ENCODE measurements at regions not wholly inside any gene's neighbourhood (a gene's known extent, or its start where the extent isn't known, plus 50 kb on each side); places are given as distances from the start of the nearest gene placed in this dataset.

- WGBS (ENCODE audit: insufficient coverage), result 82% methylated on average over 4 of the region's 10 CpGs
- H3K4me1 ChIP-seq (ENCODE audit: control insufficient read depth in 1 of 2, extremely low read depth in 1 of 2, insufficient read depth in 2 of 2, low read length in 2 of 2), result no peaks in the 10 kb centered on the region
- peaks cover 0 to 36% of the 10 kb centered on the region in 2 experiments for H3K27me3 ChIP-seq (replicated peaks in 1 of 2; ENCODE audit: control insufficient read depth in 2 of 2, extremely low read depth in 1 of 2, insufficient read depth in 2 of 2, low read length in 1 of 2)
- Mint-ChIP-seq H3K4me1 (no peaks in the 10 kb centered on the region), H3K4me3 (no peak overlapping the region), H3K9me3 (peaks cover 0 to 7% (median 5%) of the 10 kb centered on the region in 3 donors), H3K27me3 (peaks cover under 1 to 16% of the 10 kb centered on the region in 2 donors), H3K36me3 (no peaks in the 10 kb centered on the region), H3K27ac (no peak overlapping the region)
- H3K27ac ChIP-seq (ENCODE audit: low read length), result no peak overlapping the region
- no peaks in the 10 kb centered on the region for H3K9me3 ChIP-seq
- no peak overlapping the region for H3K4me3 ChIP-seq (ENCODE audit: control insufficient read depth in 1 of 2, extremely low read depth in 1 of 2, low read length in 1 of 2)
- DNase-seq (no peak), ATAC-seq (replicated peaks in 1 of 4) (no peak)
- H3K36me3 ChIP-seq (ENCODE audit: control insufficient read depth in 2 of 2, extremely low read depth in 1 of 2, insufficient read depth in 1 of 2, low read length in 1 of 2), result no peaks in the 10 kb centered on the region
- ChIA-PET POLR2A (no interaction called here), CTCF (no interaction called here)
Measured at GRCh38 chr2:239533569-239534316, 132.9 kb upstream of the HDAC4 start.

GRCh38 chr2:239532859-239533258, 132.0 kb upstream of the HDAC4 start:
- H3K36me3 Mint-ChIP-seq, result no peaks in the 10 kb centered on the region
- H3K9me3 ChIP-seq, result no peaks in the 10 kb centered on the region
- peaks cover 0 to 7% (median 5%) of the 10 kb centered on the region in 3 donors for H3K9me3 Mint-ChIP-seq
- H3K27ac Mint-ChIP-seq, result no peak overlapping the region
- ChIA-PET POLR2A (no interaction called here), CTCF (no interaction called here)
- no peak for ATAC-seq (replicated peaks in 1 of 4)
- no peaks in the 10 kb centered on the region for H3K4me1 ChIP-seq (ENCODE audit: control insufficient read depth in 1 of 2, extremely low read depth in 1 of 2, insufficient read depth in 2 of 2, low read length in 2 of 2)
- DNase-seq, result no peak
- H3K4me3 Mint-ChIP-seq, result no peak overlapping the region
- WGBS (ENCODE audit: insufficient coverage), result 37% methylated on average over 9 of the region's 10 CpGs
- H3K36me3 ChIP-seq (ENCODE audit: control insufficient read depth in 2 of 2, extremely low read depth in 1 of 2, insufficient read depth in 1 of 2, low read length in 1 of 2), result no peaks in the 10 kb centered on the region
- H3K27ac ChIP-seq (ENCODE audit: low read length), result no peak overlapping the region
- H3K27me3 ChIP-seq (replicated peaks in 1 of 2; ENCODE audit: control insufficient read depth in 2 of 2, extremely low read depth in 1 of 2, insufficient read depth in 2 of 2, low read length in 1 of 2), result peaks cover 0 to 33% of the 10 kb centered on the region in 2 experiments
- no peak overlapping the region for H3K4me3 ChIP-seq (ENCODE audit: control insufficient read depth in 1 of 2, extremely low read depth in 1 of 2, low read length in 1 of 2)
- no peaks in the 10 kb centered on the region for H3K4me1 Mint-ChIP-seq
- H3K27me3 Mint-ChIP-seq, result peaks cover 0 to 16% of the 10 kb centered on the region in 2 donors

GRCh38 chr2:239532250-239532649, 131.4 kb upstream of the HDAC4 start:
- no peaks in the 10 kb centered on the region for H3K4me1 Mint-ChIP-seq
- no peaks in the 10 kb centered on the region for H3K9me3 ChIP-seq
- H3K27me3 ChIP-seq (replicated peaks in 1 of 2; ENCODE audit: control insufficient read depth in 2 of 2, extremely low read depth in 1 of 2, insufficient read depth in 2 of 2, low read length in 1 of 2), result peaks cover 0 to 33% of the 10 kb centered on the region in 2 experiments
- no peaks in the 10 kb centered on the region for H3K4me1 ChIP-seq (ENCODE audit: control insufficient read depth in 1 of 2, extremely low read depth in 1 of 2, insufficient read depth in 2 of 2, low read length in 2 of 2)
- peaks cover 0 to 16% of the 10 kb centered on the region in 2 donors for H3K27me3 Mint-ChIP-seq
- CTCF ChIA-PET, result no interaction called here
- ATAC-seq (replicated peaks in 1 of 4) (no peak), DNase-seq (no peak)
- H3K27ac ChIP-seq (ENCODE audit: low read length), result no peak overlapping the region
- peaks cover 0 to 7% (median 5%) of the 10 kb centered on the region in 3 donors for H3K9me3 Mint-ChIP-seq
- 94% methylated on average over 17 of the region's 19 CpGs for WGBS (ENCODE audit: insufficient coverage)
- H3K36me3 Mint-ChIP-seq, result no peaks in the 10 kb centered on the region
- H3K36me3 ChIP-seq (ENCODE audit: control insufficient read depth in 2 of 2, extremely low read depth in 1 of 2, insufficient read depth in 1 of 2, low read length in 1 of 2), result no peaks in the 10 kb centered on the region
- no peak overlapping the region for H3K4me3 Mint-ChIP-seq
- no peak overlapping the region for H3K27ac Mint-ChIP-seq
- H3K4me3 ChIP-seq (ENCODE audit: control insufficient read depth in 1 of 2, extremely low read depth in 1 of 2, low read length in 1 of 2), result no peak overlapping the region
- POLR2A ChIA-PET, result no interaction called here

GRCh38 chr2:239531456-239532241, 130.8 kb upstream of the HDAC4 start:
- no peaks in the 10 kb centered on the region for H3K9me3 ChIP-seq
- H3K4me3 ChIP-seq (ENCODE audit: control insufficient read depth in 1 of 2, extremely low read depth in 1 of 2, low read length in 1 of 2), result no peak overlapping the region
- no peak overlapping the region for H3K4me3 Mint-ChIP-seq
- ChIA-PET POLR2A (no interaction called here), CTCF (no interaction called here)
- H3K9me3 Mint-ChIP-seq, result peaks cover 0 to 7% (median 5%) of the 10 kb centered on the region in 3 donors
- DNase-seq (no peak), ATAC-seq (replicated peaks in 1 of 4) (no peak)
- no peak overlapping the region for H3K27ac ChIP-seq (ENCODE audit: low read length)
- no peak overlapping the region for H3K27ac Mint-ChIP-seq
- H3K27me3 Mint-ChIP-seq, result peaks cover 0 to 16% of the 10 kb centered on the region in 2 donors
- WGBS (ENCODE audit: insufficient coverage), result 87% methylated on average over 16 of the region's 18 CpGs
- no peaks in the 10 kb centered on the region for H3K4me1 ChIP-seq (ENCODE audit: control insufficient read depth in 1 of 2, extremely low read depth in 1 of 2, insufficient read depth in 2 of 2, low read length in 2 of 2)
- no peaks in the 10 kb centered on the region for H3K36me3 ChIP-seq (ENCODE audit: control insufficient read depth in 2 of 2, extremely low read depth in 1 of 2, insufficient read depth in 1 of 2, low read length in 1 of 2)
- H3K4me1 Mint-ChIP-seq, result no peaks in the 10 kb centered on the region
- H3K27me3 ChIP-seq (replicated peaks in 1 of 2; ENCODE audit: control insufficient read depth in 2 of 2, extremely low read depth in 1 of 2, insufficient read depth in 2 of 2, low read length in 1 of 2), result peaks cover 0 to 30% of the 10 kb centered on the region in 2 experiments
- no peaks in the 10 kb centered on the region for H3K36me3 Mint-ChIP-seq

GRCh38 chr2:239530749-239531316, 130.0 kb upstream of the HDAC4 start:
- DNase-seq (no peak), ATAC-seq (replicated peaks in 1 of 4) (no peak)
- no peaks in the 10 kb centered on the region for H3K36me3 ChIP-seq (ENCODE audit: control insufficient read depth in 2 of 2, extremely low read depth in 1 of 2, insufficient read depth in 1 of 2, low read length in 1 of 2)
- H3K4me3 ChIP-seq (ENCODE audit: control insufficient read depth in 1 of 2, extremely low read depth in 1 of 2, low read length in 1 of 2), result no peak overlapping the region
- peaks cover 0 to 7% (median 5%) of the 10 kb centered on the region in 3 donors for H3K9me3 Mint-ChIP-seq
- H3K27me3 Mint-ChIP-seq, result peaks cover 0 to 15% of the 10 kb centered on the region in 2 donors
- ChIA-PET CTCF (no interaction called here), POLR2A (no interaction called here)
- H3K36me3 Mint-ChIP-seq, result no peaks in the 10 kb centered on the region
- H3K27ac ChIP-seq (ENCODE audit: low read length), result no peak overlapping the region
- no peaks in the 10 kb centered on the region for H3K9me3 ChIP-seq
- no peak overlapping the region for H3K27ac Mint-ChIP-seq
- no peak overlapping the region for H3K4me3 Mint-ChIP-seq
- no peaks in the 10 kb centered on the region for H3K4me1 Mint-ChIP-seq
- peaks cover 0 to 30% of the 10 kb centered on the region in 2 experiments for H3K27me3 ChIP-seq (replicated peaks in 1 of 2; ENCODE audit: control insufficient read depth in 2 of 2, extremely low read depth in 1 of 2, insufficient read depth in 2 of 2, low read length in 1 of 2)
- H3K4me1 ChIP-seq (ENCODE audit: control insufficient read depth in 1 of 2, extremely low read depth in 1 of 2, insufficient read depth in 2 of 2, low read length in 2 of 2), result no peaks in the 10 kb centered on the region
- 84% methylated on average over 3 of the region's 5 CpGs for WGBS (ENCODE audit: insufficient coverage)

GRCh38 chr2:239529313-239530015, 128.6 kb upstream of the HDAC4 start:
- no peak overlapping the region for H3K27ac ChIP-seq (ENCODE audit: low read length)
- H3K9me3 Mint-ChIP-seq, result peaks cover 0 to 3% (median 0%) of the 10 kb centered on the region in 3 donors
- no peak for DNase-seq
- no peak overlapping the region for H3K4me3 Mint-ChIP-seq
- no peaks in the 10 kb centered on the region for H3K4me1 Mint-ChIP-seq
- no peak for ATAC-seq (replicated peaks in 1 of 4)
- no peaks in the 10 kb centered on the region for H3K36me3 Mint-ChIP-seq
- ChIA-PET CTCF (no interaction called here), POLR2A (no interaction called here)
- 88% methylated on average over 3 of the region's 13 CpGs for WGBS (ENCODE audit: insufficient coverage)
- H3K4me1 ChIP-seq (ENCODE audit: control insufficient read depth in 1 of 2, extremely low read depth in 1 of 2, insufficient read depth in 2 of 2, low read length in 2 of 2), result no peaks in the 10 kb centered on the region
- H3K27me3 ChIP-seq (replicated peaks in 1 of 2; ENCODE audit: control insufficient read depth in 2 of 2, extremely low read depth in 1 of 2, insufficient read depth in 2 of 2, low read length in 1 of 2), result peaks cover 0 to 17% of the 10 kb centered on the region in 2 experiments
- no peaks in the 10 kb centered on the region for H3K9me3 ChIP-seq
- no peak overlapping the region for H3K27ac Mint-ChIP-seq
- H3K27me3 Mint-ChIP-seq, result peaks cover 0 to 10% of the 10 kb centered on the region in 2 donors
- H3K4me3 ChIP-seq (ENCODE audit: control insufficient read depth in 1 of 2, extremely low read depth in 1 of 2, low read length in 1 of 2), result no peak overlapping the region
- no peaks in the 10 kb centered on the region for H3K36me3 ChIP-seq (ENCODE audit: control insufficient read depth in 2 of 2, extremely low read depth in 1 of 2, insufficient read depth in 1 of 2, low read length in 1 of 2)
